T-helper 2 cell treated with Interferon-gamma antibody and Interleukin-4, amounts not matched to agents 5 μg/mL and 100 μg/mL, for 36 hours (primary cell): ENCODE measurements at regions not wholly inside any gene's neighbourhood (a gene's known extent, or its start where the extent isn't known, plus 50 kb on each side); places are given as distances from the start of the nearest gene placed in this dataset.
"Not testable (repeated sequence)": the region's sequence is repeated elsewhere in the genome, so short reads cannot be mapped to it uniquely, and the experiment has no call there.

Experiments used
- DNase-seq: peaks from one replicate; pipeline ENCODE4 v3.0.0; 2021; ENCODE audit warnings: low spot score
- H3K27ac Mint-ChIP-seq: one replicate; pipeline ENCODE4 v1.8.0; 2021; ENCODE audit warnings: mild to moderate bottlenecking, mixed read lengths
- H3K27me3 Mint-ChIP-seq: one replicate; pipeline ENCODE4 v1.8.0; 2021; ENCODE audit warnings: low read depth, mixed read lengths
- H3K36me3 Mint-ChIP-seq: one replicate; pipeline ENCODE4 v1.8.0; 2021; ENCODE audit warnings: low read depth, mixed read lengths
- H3K4me1 Mint-ChIP-seq: one replicate; pipeline ENCODE4 v1.8.0; 2021; ENCODE audit warnings: low read depth, mixed read lengths
- H3K4me3 Mint-ChIP-seq: one replicate; pipeline ENCODE4 v1.8.0; 2022; ENCODE audit warnings: mild to moderate bottlenecking, moderate library complexity, mixed read lengths
- H3K9me3 Mint-ChIP-seq: one replicate; pipeline ENCODE4 v1.8.0; 2021; ENCODE audit warnings: mixed read lengths

DNA sequence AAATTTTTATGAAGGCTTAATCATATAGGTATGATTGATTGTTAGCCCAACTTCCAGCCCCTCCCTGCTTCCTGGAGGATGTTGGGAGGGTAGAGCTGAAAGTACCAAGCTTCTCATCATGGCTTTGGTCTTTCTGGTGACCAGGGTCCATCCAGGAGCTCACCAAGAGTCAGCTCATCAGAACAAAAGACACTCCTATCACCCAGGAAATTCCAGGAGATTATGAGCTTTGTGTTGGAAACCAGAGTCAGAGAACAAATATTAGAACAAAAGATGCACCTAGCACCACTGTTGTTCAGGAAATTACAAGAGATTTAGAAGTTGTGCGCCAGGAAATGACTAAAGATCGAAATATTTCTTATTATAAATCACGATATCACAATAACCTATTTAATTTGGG, 119.9 kb upstream of the THUMPD2 start:
- Mint-ChIP-seq H3K9me3 (no peaks in the 10 kb centered on the region), H3K4me1 (peaks cover 3% of the 10 kb centered on the region), H3K4me3 (no peak overlapping the region), H3K27ac (no peak overlapping the region), H3K36me3 (no peaks in the 10 kb centered on the region), H3K27me3 (no peaks in the 10 kb centered on the region)
- DNase-seq: no peak

- H3K36me3 Mint-ChIP-seq: no peaks in the 10 kb centered on the region
- no peaks in the 10 kb centered on the region for H3K27me3 Mint-ChIP-seq
- no peak overlapping the region for H3K4me3 Mint-ChIP-seq
- no peaks in the 10 kb centered on the region for H3K9me3 Mint-ChIP-seq
- peaks cover 2% of the 10 kb centered on the region for H3K4me1 Mint-ChIP-seq
- no peak overlapping the region for H3K27ac Mint-ChIP-seq
- no peak for DNase-seq
Observed at GRCh38 chr2:39897273-39897672, 118.2 kb upstream of the THUMPD2 start.

DNA sequence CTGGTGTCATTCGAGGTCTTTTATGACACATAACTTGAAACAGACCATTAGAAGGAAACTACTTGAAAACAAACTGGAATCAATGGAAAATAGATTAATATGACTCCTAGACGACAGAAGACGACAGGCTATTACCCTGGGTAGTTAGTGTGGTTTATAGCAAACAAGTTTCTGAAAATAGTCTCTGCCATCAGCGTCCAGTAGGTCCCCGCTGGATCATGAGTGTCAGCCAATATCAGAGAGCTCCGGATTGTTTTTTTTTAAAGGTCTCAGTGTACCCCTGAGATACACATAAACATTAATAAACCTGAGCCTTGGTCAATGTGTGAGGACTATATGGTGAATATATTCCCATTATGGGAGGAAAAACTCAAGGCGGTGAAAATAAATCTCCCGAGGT, 115.0 kb upstream of the THUMPD2 start:
- no peak for DNase-seq
- no peaks in the 10 kb centered on the region for H3K36me3 Mint-ChIP-seq
- no peaks in the 10 kb centered on the region for H3K4me1 Mint-ChIP-seq
- H3K4me3 Mint-ChIP-seq: no peak overlapping the region
- no peak overlapping the region for H3K27ac Mint-ChIP-seq
- H3K9me3 Mint-ChIP-seq: no peaks in the 10 kb centered on the region
- peaks cover 10% of the 10 kb centered on the region for H3K27me3 Mint-ChIP-seq

GRCh38 chr2:39893616-39894015, 114.6 kb upstream of the THUMPD2 start:
- Mint-ChIP-seq H3K4me1 (no peaks in the 10 kb centered on the region), H3K36me3 (no peaks in the 10 kb centered on the region), H3K27ac (no peak overlapping the region), H3K9me3 (no peaks in the 10 kb centered on the region), H3K27me3 (peaks cover 10% of the 10 kb centered on the region), H3K4me3 (no peak overlapping the region)
- DNase-seq: no peak

DNA sequence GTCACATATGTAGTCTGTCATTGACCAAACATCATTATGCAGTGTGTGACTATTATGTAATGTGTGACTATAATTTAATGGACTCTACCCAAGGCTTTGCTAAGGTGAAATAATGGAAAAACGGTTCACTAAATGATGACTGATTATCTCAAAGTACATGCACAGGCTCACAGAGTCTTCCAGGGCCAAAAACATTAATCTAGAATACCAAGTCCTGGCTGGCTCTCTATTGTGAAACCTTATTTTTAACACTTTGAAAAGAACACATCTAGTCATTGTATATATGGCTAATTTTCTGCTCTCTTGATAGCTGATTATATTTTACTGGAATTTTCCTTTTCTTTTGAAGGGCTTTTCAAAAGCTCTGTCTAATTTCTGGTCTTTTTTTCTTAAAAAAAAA, 102.9 kb upstream of the THUMPD2 start:
- Mint-ChIP-seq H3K27ac (no peak overlapping the region), H3K27me3 (no peaks in the 10 kb centered on the region), H3K9me3 (no peaks in the 10 kb centered on the region), H3K4me3 (no peak overlapping the region), H3K4me1 (no peaks in the 10 kb centered on the region), H3K36me3 (no peaks in the 10 kb centered on the region)
- DNase-seq: no peak

DNA sequence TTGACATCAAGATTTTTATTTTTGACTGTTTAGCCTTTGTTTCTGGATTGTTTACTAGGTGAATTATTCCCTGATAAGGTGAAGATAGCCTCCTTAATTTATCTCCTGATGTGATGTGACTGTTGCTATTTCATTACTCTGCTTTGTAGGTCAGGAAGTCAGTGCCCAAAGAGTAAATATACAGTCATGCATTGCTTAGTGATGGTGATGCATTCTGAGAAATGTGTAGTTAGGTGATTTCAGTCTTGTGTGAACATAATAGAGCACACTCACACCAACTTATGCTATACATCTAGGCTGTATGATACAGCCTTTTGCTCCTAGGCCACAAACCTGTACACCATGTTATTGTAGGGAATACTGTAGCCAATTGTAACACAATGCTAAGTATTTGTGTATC, 102.4 kb upstream of the THUMPD2 start:
- no peaks in the 10 kb centered on the region for H3K4me1 Mint-ChIP-seq
- no peak for DNase-seq
- no peak overlapping the region for H3K4me3 Mint-ChIP-seq
- H3K36me3 Mint-ChIP-seq: no peaks in the 10 kb centered on the region
- H3K9me3 Mint-ChIP-seq: no peaks in the 10 kb centered on the region
- H3K27ac Mint-ChIP-seq: no peak overlapping the region
- no peaks in the 10 kb centered on the region for H3K27me3 Mint-ChIP-seq

DNA sequence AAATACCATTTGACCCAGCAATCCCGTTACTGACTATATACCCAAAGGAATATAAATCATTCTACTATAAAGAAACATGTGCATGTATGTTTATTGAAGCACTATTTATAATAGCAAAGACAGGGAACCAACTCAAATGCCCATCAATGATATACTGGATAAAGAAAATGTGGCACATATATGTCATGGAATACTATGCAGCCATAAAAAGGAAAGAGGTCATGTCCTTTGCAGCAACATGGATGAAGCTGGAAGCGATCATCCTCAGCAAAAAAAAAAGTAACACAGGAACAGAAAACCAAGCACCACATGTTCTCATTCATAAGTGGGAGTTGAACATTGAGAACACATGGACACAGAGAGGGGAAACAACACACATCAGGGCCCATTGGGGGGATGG, 99.9 kb upstream of the THUMPD2 start:
- not testable (repeated sequence) for DNase-seq, H3K27me3 Mint-ChIP-seq, H3K4me1 Mint-ChIP-seq, H3K4me3 Mint-ChIP-seq, H3K27ac Mint-ChIP-seq, H3K9me3 Mint-ChIP-seq, H3K36me3 Mint-ChIP-seq

DNA sequence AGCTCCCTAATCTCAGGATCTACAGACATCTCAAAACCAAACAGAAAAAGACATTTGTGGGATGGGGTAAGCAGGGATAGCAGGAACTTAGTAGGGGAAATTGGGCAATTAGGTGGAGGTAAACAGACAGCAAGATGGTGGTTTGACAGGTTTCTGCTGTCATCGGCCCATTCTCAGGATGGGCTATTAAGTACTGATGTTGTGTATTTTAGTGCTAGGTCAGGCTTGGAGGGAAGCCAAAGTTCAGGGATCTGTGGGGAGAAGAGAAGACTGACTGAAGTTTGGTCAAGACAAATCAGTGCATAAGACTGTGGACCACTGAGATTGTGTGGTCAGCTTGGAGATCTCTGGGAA, 96.8 kb upstream of the THUMPD2 start:
- DNase-seq: no peak
- no peak overlapping the region for H3K27ac Mint-ChIP-seq
- no peaks in the 10 kb centered on the region for H3K27me3 Mint-ChIP-seq
- no peaks in the 10 kb centered on the region for H3K36me3 Mint-ChIP-seq
- H3K4me3 Mint-ChIP-seq: no peak overlapping the region
- H3K4me1 Mint-ChIP-seq: no peaks in the 10 kb centered on the region
- H3K9me3 Mint-ChIP-seq: no peaks in the 10 kb centered on the region

DNA sequence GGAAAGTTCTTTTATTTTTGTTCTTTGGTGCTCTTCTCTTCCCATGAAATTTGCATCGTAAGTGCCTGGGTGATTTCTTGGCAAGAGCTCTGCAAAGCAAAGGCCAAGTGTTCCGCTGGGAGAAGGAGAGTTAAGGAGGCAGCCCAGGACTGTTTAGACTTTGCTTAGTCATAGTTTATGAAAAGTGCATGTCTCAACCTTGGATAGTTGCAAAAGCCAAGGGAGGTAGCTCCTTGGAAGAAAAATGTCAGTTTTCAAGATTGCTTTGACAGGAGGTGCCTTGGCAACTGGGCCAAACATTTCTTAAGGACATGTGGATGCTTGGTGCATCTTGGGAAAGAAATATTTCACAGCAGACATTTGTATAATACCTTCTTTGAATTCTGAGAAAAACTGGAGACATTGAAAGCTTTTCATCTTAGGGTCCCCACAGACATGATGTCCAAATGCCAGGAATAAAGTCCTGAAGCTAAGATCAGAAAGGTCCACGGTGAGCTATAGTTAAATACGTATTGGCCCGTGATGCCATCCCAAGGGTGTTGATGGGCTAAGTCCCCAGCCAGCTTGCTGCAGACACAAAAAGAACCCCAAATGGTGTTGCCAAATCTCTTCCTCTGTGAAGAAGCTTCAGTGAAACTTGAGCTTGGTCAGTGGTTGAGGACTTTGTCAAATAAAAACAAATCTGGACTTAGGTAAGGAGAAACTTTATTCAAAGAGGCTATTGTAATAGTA, 96.3 kb upstream of the THUMPD2 start:
- Mint-ChIP-seq H3K36me3 (no peaks in the 10 kb centered on the region), H3K4me1 (no peaks in the 10 kb centered on the region), H3K27me3 (no peaks in the 10 kb centered on the region), H3K4me3 (no peak overlapping the region), H3K9me3 (no peaks in the 10 kb centered on the region), H3K27ac (no peak overlapping the region)
- no peak for DNase-seq

- H3K9me3 Mint-ChIP-seq: no peaks in the 10 kb centered on the region
- no peaks in the 10 kb centered on the region for H3K27me3 Mint-ChIP-seq
- H3K36me3 Mint-ChIP-seq: no peaks in the 10 kb centered on the region
- DNase-seq: no peak
- no peak overlapping the region for H3K4me3 Mint-ChIP-seq
- no peak overlapping the region for H3K27ac Mint-ChIP-seq
- no peaks in the 10 kb centered on the region for H3K4me1 Mint-ChIP-seq
Observed at GRCh38 chr2:39874236-39874635, 95.2 kb upstream of the THUMPD2 start.

- Mint-ChIP-seq H3K4me1 (no peaks in the 10 kb centered on the region), H3K27ac (no peak overlapping the region), H3K27me3 (no peaks in the 10 kb centered on the region), H3K36me3 (no peaks in the 10 kb centered on the region), H3K4me3 (no peak overlapping the region), H3K9me3 (no peaks in the 10 kb centered on the region)
- DNase-seq: no peak
Observed at GRCh38 chr2:39873586-39873985, 94.5 kb upstream of the THUMPD2 start.

DNA sequence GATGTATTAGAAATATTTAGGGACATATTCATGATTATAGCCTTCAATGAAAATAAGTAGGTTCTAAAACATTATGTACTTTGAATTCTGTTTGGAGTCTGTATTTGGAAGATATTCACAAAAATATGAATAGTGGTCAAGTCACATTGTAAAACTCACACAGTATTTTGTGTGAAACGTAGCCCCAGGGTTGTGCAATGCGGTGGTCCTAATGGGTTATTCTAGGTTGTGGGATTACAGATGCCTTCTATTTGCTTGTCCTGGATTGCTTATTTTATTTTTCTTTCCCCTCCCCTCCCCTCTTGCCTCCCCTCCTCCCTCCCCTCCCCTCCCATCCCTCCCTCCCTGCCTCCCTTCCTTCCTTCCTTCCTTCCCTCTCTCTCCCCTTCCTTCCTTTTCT, 93.7 kb upstream of the THUMPD2 start:
- Mint-ChIP-seq H3K27ac (no peak overlapping the region), H3K27me3 (no peaks in the 10 kb centered on the region), H3K4me1 (no peaks in the 10 kb centered on the region), H3K4me3 (no peak overlapping the region), H3K9me3 (no peaks in the 10 kb centered on the region), H3K36me3 (no peaks in the 10 kb centered on the region)
- DNase-seq: no peak

- H3K9me3 Mint-ChIP-seq: no peaks in the 10 kb centered on the region
- H3K27me3 Mint-ChIP-seq: no peaks in the 10 kb centered on the region
Observed at GRCh38 chr2:39871291-39871761, 92.3 kb upstream of the THUMPD2 start.

GRCh38 chr2:39870871-39871270, 91.8 kb upstream of the THUMPD2 start:
- no peaks in the 10 kb centered on the region for H3K9me3 Mint-ChIP-seq
- no peaks in the 10 kb centered on the region for H3K36me3 Mint-ChIP-seq
- no peak overlapping the region for H3K27ac Mint-ChIP-seq
- H3K4me3 Mint-ChIP-seq: no peak overlapping the region
- H3K27me3 Mint-ChIP-seq: no peaks in the 10 kb centered on the region
- H3K4me1 Mint-ChIP-seq: no peaks in the 10 kb centered on the region
- no peak for DNase-seq

More at GRCh38 chr2:39871291-39871761, 92.3 kb upstream of the THUMPD2 start:
- H3K4me3 Mint-ChIP-seq: no peak overlapping the region
- no peak for DNase-seq
- no peak overlapping the region for H3K27ac Mint-ChIP-seq
- no peaks in the 10 kb centered on the region for H3K4me1 Mint-ChIP-seq
- H3K36me3 Mint-ChIP-seq: no peaks in the 10 kb centered on the region

DNA sequence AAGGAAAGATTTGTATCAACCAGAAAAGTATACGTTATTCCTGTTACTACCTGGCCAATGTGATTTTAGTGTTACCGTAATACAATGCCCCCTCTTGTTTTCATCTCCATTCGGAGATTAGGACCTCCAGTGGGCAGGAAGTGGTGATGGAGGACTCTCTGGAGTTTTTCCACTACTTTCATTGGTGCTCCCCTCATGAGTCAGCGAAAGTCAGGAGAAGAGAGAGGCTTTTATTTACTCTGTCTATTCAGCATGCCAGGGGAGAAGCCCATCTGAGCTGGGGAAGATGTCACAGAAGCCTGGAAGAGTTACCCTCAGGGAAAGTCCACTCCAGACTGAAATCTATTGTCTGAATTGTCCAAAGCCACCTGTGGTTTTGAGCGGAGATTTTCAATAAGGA, 88.2 kb upstream of the THUMPD2 start:
- H3K9me3 Mint-ChIP-seq: peaks cover 5% of the 10 kb centered on the region
- no peak for DNase-seq
- H3K4me3 Mint-ChIP-seq: no peak overlapping the region
- H3K36me3 Mint-ChIP-seq: no peaks in the 10 kb centered on the region
- H3K27me3 Mint-ChIP-seq: no peaks in the 10 kb centered on the region
- H3K4me1 Mint-ChIP-seq: no peaks in the 10 kb centered on the region
- H3K27ac Mint-ChIP-seq: no peak overlapping the region
